ENCODE measurements at regions not wholly inside any gene's neighbourhood (a gene's known extent, or its start where the extent isn't known, plus 50 kb on each side); places are given as distances from the start of the nearest gene placed in this dataset.

DNA sequence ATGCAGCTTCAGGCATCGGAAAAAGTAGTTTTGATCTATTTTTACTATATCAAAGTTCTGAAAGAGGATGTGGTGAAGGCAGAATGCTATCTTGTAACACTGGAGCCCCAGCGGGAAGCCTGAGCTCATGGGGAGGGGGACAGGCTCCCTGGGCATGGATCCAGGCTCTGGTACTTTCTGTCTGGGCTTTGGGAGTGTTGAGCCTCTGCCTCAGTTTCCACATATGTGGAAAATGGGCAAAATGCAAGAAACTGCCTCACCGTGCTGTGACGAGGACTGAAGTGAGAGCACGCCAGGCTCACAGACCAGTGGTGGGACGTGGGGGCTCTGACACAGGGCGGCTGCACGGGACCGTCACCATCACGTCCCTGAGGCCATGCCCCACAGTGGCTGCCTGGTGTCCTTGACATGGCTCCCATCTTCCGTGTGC lies 182.9 kb upstream of the SHH start:
- no peak for DNase-seq (ENCODE audit: low read depth)

DNA sequence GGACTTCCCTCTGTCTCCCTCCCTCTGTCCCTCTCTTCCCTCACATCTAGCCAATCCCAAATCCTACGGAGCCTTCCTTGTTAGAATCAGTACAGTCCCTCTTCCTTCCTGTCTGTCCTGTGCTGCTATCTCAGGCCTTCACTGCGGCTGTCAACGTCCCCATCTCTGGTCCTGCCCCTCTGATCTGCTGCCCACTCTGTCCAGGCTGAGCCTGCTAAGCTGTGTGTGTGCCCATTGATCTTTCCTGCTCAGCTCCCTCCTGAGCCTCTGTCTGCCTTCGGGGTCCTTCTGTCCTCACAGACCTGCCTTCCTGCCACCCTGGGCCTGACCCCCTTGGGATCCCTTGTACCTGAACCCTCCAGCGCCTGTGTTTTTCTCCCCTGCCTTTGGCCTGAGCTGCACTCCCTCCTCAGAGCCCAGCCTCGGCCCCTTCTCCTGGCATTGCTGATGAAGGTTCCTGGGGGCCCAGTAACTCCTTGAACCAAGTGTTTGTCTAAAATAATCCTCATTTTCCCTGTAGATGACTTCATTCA lies 182.1 kb upstream of the SHH start:
- no peak for DNase-seq (ENCODE audit: low read depth)

DNA sequence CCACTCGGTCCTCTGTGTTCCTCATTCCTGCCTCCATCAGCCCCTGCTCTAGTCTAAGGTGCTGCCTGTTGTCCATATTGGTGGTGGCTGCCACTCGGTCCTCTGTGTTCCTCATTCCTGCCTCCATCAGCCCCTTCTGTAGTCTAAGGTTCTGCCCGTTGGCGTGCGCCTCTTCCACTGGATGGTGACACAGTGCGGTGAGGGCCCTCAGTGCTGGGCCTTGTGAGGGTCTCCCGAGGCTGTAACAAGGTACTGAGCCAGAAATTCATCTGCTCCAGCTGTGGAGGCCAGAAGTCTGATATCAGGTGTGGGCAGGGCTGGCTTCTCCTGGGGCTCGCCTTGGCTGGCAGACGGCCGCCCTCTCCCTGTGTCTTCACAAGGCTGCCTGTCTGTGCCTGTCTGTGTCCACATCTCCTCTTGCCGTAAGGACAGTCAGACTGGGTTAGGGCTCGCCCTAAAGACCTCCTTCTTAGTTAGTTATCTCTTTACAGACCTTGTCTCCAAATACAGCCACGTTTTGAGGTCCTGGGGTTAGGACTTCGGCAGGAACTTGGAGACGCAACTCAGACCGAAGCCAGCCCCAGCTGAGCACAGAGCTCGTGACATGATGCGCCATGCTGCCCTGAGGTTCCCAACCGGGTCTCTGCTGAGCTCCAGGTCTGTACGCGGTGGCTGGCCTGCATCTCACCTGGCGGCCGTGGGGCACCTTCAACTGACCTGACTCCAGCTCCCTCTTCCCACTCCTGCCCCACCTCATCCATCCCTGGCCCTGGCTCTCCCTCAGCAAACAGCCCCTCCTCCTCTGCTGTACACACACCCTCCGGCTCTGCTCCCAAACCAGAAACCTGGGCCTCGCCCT lies 181.4 kb upstream of the SHH start:
- DNase-seq (ENCODE audit: low read depth), result no peak

DNA sequence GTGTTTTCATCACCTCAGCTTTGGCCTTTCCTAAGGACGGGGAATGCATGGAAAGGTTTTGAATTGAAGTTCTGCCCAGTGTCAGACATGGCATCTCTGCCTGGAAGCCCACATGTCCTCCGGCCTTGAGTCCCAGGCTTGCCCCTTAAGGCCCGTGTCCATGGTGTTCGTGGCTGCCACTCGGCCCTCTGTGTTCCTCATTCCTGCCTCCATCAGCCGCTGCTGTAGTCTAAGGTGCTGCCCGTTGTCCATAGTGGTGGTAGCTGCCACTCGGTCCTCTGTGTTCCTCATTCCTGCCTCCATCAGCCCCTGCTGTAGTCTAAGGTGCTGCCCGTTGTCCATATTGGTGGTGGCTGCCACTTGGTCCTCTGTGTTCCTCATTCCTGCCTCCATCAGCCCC lies 180.7 kb upstream of the SHH start:
- DNase-seq (ENCODE audit: low read depth), result no peak

DNA sequence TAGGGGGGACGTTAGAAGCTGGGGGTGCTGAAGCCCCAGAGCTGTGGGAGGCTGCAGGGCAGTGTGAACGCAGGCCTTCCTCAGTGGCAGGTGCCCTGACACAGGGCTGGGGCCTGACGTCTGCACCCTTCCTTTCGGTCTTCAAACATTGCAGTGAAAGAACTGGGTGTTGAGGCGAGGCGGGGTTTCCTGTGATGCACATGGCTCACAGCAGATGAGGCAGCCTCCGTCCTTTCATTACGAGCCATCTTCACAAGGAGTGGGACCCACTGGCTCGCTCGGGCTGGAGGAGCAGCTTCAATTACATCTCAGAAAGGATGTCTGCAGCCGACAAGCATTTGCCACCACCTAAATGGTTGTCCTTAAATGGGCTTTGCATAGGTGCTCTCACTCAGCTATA lies 180.3 kb upstream of the SHH start:
- DNase-seq (ENCODE audit: low read depth), result no peak

DNA sequence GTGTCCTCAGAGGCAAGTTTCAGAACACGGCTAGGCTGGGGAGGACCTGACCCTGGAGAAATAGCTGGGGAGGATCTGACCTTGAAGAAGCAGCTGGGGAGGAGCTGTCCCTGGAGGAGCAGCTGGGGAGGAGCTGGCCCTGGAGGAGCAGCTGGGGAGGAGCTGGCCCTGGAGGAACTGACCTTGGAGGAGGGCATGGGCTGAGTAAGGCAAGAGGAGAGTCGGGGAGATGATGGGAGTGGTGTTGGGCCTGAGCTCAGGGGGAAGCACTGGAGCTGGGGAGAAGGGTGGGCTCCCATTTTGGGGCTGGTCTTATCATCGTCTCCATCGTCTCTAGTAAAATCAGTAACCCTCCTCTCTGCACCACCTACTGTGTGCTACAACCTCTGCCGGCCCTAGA lies 179.8 kb upstream of the SHH start:
- no peak for DNase-seq (ENCODE audit: low read depth)

DNA sequence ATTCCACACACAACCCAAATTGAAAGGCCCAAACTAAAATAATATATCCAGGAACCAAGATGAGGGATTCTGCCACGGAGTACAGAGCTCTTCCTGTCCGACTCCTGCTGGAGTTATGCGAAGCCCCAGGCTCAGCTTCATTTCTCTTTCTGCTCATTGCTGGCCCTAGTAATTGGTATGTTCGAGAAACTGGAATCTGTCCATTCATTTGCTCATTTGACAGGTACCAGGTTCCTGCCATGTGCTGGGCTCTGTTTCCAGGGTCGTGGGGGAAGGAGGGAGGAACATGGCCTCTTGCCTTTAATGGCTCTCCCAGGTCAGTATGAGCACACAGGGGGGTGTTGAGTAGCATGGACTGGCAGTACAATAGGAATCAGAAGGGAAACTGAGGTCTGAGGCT lies 179.2 kb upstream of the SHH start:
- no peak for DNase-seq (ENCODE audit: low read depth)

DNA sequence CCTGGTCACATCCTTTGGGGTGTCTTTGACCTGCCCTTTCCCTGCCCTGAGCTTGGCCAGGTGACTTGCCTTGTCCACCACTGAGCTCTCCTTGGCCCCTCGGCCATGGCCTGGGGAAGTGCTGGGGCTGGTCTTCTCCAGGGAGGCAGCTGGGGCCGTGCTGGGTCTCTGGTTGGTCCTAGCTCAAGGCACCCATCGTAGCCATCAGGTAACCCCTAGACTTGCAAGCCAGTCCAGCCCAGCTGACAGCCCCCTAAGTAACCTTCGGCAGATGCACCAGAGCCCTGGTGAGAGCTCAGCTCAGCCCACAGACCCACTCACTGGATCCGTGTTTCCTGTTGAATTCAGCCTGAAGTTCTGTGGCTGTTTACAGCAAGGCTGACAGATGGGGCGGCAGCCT lies 176.2 kb upstream of the SHH start:
- DNase-seq (ENCODE audit: low read depth), result no peak

DNA sequence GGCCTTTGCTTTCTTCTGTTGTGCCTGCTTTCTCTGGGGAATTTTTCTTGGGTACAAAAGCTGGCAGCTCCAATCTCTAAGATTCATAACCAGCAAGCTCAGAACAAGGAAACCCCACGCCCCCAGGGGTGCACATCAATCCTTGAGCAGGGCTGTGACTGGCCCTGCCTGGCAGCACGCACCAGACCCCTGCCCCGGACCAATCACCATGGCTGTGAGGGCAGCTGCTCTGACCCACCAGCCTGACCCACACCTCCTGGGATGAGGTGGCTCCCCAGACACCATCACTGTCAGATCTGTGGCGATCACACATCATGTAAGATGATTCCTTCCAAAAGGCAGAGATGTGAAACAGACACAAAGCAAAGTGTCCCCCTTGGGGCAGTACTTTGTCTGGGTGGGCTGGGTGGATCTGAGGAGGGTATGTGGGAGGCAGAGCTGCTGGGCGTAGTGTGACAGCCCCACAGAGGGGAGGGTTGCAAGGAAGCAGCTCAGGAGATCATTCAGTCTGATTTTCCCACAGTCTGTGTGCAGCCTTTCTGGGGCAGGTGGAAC lies 175.5 kb upstream of the SHH start:
- DNase-seq (ENCODE audit: low read depth), result no peak

DNA sequence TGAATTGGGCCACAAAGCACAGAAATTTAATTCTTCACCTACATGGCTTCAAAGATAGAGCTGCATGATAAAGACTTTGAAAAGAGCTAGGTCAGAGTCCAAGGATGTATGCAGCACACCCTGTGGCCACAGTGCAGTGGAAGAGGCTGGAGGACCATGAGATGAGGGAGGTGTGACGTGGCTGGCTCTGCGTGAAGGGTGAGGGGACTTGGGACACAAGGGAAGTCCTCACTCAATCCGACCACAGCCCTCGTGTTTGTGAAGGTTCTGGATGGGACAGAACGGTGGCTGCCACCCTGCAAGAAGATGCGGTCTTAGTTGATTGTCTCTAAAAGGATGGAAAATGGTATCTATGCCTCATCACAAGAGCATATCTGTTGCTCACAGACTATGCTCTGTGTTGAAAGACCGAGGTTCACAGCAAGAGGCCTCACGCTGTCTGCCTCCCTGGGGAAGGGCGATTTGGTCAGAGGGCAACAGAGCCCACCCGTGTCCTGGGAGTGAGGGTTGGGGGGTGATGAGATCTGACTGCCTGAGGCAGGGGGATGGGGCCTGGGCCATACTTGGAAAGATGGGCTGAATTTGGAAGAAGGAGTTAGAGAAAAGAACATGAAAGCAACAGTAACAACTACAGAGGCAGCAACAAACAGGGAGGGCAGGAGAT lies 174.4 kb upstream of the SHH start:
- DNase-seq (ENCODE audit: low read depth), result no peak

DNA sequence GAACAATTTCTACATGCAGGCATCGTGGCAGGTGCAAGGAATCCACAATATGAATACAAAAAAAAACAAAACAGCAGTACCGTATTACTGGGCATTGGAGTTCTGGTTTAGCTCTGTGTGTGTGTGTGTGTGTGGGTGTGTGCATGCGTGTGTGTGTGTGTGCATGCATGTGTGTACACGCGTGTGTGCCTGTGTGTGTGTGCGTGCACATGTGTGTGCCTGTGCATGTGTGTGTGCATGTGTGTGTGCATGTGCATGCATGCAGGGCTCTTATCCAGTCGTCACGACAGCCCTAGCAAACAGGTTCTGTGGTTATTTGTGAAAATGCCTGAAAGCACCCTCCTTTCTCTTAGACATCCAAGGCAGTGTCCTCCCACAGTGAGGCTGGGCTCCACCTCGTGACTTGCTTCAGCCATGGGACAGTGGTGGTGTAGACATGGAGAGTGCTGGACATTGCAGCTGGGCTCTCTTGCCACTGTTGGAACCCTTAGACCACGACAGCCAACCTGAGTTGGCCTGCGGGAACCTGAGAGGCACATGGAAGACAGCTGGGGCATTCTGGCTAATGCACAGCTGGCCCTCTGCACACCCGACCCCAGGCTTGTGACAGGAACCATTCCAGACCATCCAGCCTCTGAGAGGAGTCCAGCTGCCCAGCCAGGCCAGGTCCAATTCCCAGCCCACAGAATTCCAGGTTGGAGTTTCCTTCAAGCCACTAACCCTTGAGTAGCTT lies 173.4 kb upstream of the SHH start:
- DNase-seq (ENCODE audit: low read depth), result no peak

DNA sequence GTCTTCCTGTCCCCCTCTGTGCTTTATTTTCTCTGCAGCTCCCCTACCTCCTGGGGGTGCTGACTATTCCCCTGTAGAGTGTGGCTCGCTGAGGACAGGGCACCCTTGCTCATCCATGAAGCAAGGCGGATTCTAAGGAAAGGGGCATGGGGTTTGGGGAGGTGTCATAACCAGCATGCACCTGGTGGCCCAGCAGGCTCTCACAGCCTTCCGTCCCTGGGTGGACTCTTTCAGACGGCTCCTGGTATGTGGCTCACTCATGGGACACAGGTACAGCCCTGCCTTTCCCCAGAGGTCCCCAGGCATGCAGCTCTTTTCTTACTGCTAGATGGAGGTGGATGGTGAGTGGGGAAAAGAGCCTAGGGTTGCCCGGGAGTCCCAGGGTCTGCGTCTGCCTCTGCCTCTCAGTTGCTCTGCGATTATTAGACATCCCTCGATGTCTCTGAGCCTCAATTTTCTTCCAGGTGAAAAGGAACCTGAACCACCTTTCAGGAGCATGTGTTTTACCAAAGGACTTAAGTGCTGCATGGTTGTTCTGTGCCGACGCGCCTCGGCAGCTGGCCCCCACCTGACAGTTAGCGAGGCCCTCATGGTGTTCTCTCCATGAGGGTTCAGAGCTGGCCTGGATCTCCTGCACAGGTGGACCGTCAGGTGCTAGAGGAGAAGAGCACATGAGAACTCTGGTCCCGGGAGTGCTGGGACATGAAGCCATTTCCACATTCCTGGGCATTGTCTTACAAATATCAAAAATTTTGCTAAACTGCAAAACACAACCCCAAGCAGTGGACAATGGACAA lies 172.5 kb upstream of the SHH start:
- DNase-seq (ENCODE audit: low read depth), result no peak

DNA sequence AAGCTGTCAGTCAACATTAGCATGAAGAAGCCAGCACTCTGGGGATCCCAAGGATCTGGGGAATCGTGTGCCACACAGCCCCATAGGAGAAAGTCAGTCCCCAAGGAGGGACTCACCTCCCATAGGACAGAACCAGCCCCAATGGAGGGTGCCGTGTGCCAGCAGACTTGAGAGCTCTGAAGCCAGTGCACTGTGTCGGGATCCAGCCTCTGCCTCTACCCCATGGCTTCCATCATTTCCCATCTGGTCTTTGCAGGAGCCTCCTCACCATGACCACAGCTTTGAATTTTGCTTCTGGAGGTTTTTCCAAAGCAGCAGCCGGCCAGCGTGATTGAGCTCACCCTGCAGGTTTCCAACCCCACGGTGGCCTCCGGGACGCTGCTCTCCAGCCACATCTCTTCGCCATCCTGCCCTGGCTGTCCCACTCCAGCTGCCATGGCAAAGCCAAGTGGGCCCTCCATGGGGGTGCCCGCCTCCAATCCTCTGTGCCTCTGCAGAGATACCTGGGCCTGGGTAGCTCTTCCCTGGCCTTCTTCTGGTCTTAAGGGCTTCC lies 171.8 kb upstream of the SHH start:
- DNase-seq (ENCODE audit: low read depth), result no peak

DNA sequence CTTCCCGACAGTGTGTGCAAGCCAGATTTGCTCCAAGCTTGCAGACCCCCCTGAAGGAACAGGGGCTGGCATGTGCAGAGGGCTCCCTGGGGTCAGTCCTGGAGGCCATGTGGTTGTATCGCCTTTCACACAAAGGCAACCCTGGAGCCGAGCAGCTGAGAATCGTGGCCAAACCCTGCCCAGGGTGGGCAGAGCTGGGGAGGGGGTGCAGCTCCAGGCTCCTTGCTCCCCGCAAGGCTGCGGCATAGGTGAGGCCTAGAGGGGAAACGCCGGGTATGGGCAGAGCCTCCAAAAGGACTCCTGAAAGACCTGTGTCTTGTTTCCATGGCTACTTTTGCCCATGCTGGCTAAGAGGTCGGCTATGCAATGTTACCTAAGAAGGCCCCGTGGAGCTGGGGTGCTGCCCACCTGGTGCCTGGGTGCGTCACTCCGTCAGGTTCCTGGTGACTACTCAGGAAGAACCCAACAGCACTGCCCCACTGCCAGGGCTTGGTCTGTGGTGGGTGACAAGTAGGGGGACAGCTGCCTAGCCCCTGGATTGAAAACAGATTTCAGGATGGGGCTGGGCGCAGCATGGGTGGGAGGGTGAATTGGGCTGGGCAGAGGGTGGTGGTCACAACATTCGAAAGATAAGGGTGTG lies 171.0 kb upstream of the SHH start:
- DNase-seq (ENCODE audit: low read depth), result no peak

DNA sequence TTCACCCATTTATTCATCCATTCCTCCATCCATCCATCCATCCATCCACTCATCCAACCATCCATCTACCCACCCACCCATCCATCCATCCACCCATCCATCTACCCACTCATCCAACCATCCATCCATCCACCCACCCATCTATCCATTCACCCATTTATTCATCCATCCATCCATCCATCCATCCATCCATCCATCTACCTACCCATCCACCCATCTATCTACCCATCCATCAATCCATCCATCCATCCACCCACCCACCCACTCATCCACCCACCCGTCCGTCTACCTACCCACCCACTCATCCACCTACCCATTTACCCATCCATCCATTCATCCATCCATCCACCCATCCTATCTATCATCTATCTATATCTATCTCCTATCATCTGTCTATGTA lies 169.4 kb upstream of the SHH start:
- no peak for DNase-seq (ENCODE audit: low read depth)

DNA sequence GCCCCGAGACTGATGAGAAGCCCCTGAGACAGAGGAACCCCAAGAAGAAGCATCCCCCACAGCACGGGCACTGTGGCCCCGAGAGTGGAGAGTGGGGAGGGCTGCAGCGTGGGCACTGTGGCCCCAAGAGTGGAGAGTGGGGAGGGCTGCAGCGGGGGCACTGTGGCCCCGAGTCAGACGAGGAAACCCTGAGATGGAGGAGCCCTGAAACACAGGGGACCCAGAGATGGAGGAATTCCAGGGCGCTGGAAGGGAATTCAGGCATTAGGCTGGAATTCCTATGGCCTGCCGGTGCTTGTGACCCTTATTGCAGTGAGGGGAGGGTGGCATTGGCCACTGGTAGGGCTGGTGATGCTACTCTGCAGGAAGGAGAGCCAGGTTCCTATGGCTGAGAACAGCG lies 168.6 kb upstream of the SHH start:
- no peak for DNase-seq (ENCODE audit: low read depth)

DNA sequence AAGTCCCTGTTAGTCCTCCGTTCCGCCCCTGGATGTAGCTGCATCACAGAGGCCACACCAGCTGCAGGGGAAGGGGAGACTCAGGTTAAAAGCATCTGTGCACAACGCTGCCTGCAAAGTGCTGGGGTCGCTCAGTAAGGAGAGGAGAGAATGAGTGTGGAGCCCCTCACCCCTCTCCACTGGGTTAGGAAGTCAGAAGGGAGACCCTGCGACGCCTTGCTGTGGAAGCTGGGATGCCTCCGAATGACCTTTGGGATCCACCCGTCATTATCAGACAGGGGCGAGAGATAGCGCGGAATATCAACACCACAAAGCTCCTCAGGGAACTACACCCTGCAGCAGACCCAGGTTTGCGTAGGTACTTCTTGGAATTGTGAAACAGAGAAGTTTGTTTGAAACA lies 167.7 kb upstream of the SHH start:
- no peak for DNase-seq (ENCODE audit: low read depth)

DNA sequence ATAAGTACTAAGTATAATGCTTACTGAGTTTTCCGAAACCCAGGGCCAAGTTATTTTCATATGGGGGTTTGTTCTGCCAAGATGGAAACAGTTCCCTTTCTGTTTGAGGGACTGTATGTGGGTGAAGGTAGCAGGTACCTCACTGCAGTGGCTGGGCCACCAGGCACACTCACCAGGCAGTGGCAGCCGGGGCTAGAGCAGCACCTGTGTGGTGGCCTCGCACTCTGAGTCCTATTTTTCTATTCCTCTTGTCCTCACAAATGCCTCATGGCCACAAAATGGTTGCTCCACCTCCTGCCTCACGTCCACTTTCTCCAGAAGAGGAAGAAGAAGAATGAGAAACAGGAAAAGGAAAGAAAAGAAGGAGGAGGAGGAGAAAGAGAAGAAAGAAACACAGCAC lies 167.3 kb upstream of the SHH start:
- DNase-seq (ENCODE audit: low read depth), result no peak

DNA sequence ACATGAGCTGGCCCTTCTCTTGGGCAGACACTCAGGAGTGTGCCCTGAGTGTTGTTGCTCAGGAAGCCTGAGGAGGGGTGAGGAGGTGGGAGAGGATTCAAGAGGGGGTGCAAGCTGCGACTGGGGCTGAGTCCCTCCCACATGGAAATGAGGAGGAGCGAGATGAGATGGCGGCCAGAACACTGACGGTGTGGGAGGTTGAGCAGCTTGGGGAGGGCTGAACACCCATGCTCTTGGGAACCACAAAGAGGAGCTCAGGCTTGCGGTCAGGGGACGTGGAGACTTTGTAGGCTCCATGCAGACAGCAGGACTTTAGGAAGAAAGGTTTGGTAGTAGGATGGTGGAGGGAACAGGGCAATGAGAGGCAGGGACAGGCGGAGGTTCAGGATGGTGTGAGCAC lies 163.2 kb upstream of the SHH start:
- DNase-seq (ENCODE audit: low read depth), result no peak

DNA sequence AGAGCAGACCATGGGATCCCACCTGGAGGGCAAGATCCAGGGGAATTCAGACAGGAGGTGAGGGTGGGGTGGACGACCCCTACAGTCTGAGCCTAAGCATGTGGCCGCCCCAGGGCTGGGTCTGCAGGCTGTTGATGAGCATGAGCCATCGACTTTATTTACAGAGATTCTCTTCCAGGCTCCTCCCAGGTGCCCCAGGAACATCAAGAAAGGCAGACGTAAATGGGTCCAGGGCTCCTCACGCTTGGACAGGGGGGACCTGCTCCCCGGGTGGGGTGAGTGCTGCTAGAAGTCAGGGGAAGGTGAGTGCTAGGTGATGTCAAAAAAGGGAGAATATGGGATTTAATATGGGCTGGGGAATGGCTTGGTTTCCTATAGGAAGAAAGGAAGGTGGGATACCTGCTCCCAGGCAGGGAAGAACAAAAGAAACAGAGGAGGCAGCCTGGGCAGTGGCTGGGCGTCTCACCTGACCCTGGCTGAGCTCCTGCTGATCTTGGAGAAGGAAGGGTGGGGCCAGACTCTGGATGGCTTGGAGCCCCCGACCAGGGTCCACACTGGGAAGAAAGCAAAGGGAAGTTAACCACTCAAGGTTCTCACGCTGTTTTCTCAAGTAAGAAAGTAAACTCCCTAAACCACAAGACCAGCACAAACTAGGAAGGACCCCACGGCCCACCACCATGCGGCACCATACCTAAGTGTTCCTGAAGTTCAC lies 162.1 kb upstream of the SHH start:
- no peak for DNase-seq (ENCODE audit: low read depth)
